OCI-LY3 (cell line): ENCODE measurements at regions not wholly inside any gene's neighbourhood (a gene's known extent, or its start where the extent isn't known, plus 50 kb on each side); places are given as distances from the start of the nearest gene placed in this dataset.

Source experiments
- H2AFZ ChIP-seq: fragments of 200-600, 300-600 bp; shearing (Covaris generic); 2 replicates; pipeline ENCODE4 v1.6.0; 2014; ENCODE audit warnings: antibody characterized with exemption, low read depth, low read length
- H3K27ac ChIP-seq: fragments of 200-600, 300-600 bp; sonication (generic); 2 replicates; pipeline ENCODE4 v1.5.1; 2014; ENCODE audit warnings: mild to moderate bottlenecking, low read length, moderate library complexity, mixed read lengths
- H3K27me3 ChIP-seq: fragments of 200-600, 300-600 bp; sonication (generic); 2 replicates; pipeline ENCODE4 v1.6.1; 2014; ENCODE audit warnings: low read depth, low read length, mixed read lengths
- H3K36me3 ChIP-seq: fragments of 200-600, 300-600 bp; sonication (generic); replicated peaks from 2 replicates; pipeline ENCODE3; 2014; ENCODE audit warnings: low read depth, low read length, mixed read lengths
- H3K4me1 ChIP-seq: fragments of 300-600, 200-600 bp; sonication (generic); 2 replicates; pipeline ENCODE4 v1.6.1; 2014; ENCODE audit warnings: low read length, mixed read lengths
- H3K4me2 ChIP-seq: fragments of 200-600, 300-600 bp; sonication (generic); 2 replicates; pipeline ENCODE4 v1.6.1; 2014; ENCODE audit warnings: low read length, mixed read lengths
- H3K4me3 ChIP-seq: fragments of 300-600, 200-600 bp; sonication (generic); 2 replicates; pipeline ENCODE4 v1.5.1; 2014; ENCODE audit warnings: antibody characterized with exemption, mild to moderate bottlenecking, low read length, moderate library complexity
- H3K79me2 ChIP-seq: fragments of 300-600, 200-600 bp; shearing (Covaris generic); 2 replicates; pipeline ENCODE4 v1.6.1; 2014; ENCODE audit warnings: mild to moderate bottlenecking, low read length, mixed read lengths
- H3K9ac ChIP-seq: fragments of 300-600, 200-600 bp; shearing (Covaris generic); 2 replicates; pipeline ENCODE4 v1.6.0; 2014; ENCODE audit warnings: mild to moderate bottlenecking, low read length, moderate library complexity
- H3K9me3 ChIP-seq: fragments of 200-600, 300-600 bp; shearing (Covaris generic); 2 replicates; pipeline ENCODE4 v1.6.1; 2014; ENCODE audit warnings: low read length, mixed read lengths; ENCODE audit not compliant: insufficient read depth
- H4K20me1 ChIP-seq: fragments of 200-600, 300-600 bp; sonication (generic); 2 replicates; pipeline ENCODE4 v1.6.1; 2016; ENCODE audit warnings: low read length, mixed read lengths; ENCODE audit not compliant: insufficient read depth
- EZH2phosphoT487 ChIP-seq: fragments of 200-600 bp; shearing (Covaris generic); IDR thresholded peaks from 2 replicates; pipeline ENCODE4 v1.6.1; 2018; ENCODE audit warnings: antibody characterized with exemption, mixed run types, low read depth
- TF ChIP-seq, protein P1 (sequence below): fragments of 200-600, 300-600 bp; sonication (generic); IDR thresholded peaks from 2 replicates; pipeline ENCODE4 v1.5.1; 2014; ENCODE audit warnings: antibody characterized with exemption, low read length, low read depth

GRCh38 chr6:114783083-114783482 lies 440.3 kb upstream of the HS3ST5 start:
- H4K20me1 ChIP-seq, result peaks cover 27% of the 10 kb centered on the region
- H3K9ac ChIP-seq, result no peak overlapping the region
- peaks cover 19% of the 10 kb centered on the region for H3K36me3 ChIP-seq
- TF ChIP-seq, protein P1, sequence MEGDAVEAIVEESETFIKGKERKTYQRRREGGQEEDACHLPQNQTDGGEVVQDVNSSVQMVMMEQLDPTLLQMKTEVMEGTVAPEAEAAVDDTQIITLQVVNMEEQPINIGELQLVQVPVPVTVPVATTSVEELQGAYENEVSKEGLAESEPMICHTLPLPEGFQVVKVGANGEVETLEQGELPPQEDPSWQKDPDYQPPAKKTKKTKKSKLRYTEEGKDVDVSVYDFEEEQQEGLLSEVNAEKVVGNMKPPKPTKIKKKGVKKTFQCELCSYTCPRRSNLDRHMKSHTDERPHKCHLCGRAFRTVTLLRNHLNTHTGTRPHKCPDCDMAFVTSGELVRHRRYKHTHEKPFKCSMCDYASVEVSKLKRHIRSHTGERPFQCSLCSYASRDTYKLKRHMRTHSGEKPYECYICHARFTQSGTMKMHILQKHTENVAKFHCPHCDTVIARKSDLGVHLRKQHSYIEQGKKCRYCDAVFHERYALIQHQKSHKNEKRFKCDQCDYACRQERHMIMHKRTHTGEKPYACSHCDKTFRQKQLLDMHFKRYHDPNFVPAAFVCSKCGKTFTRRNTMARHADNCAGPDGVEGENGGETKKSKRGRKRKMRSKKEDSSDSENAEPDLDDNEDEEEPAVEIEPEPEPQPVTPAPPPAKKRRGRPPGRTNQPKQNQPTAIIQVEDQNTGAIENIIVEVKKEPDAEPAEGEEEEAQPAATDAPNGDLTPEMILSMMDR, result no peak
- TF ChIP-seq EZH2phosphoT487, result no peak
- H3K4me1 ChIP-seq, result peaks cover 20% of the 10 kb centered on the region
- H3K4me3 ChIP-seq, result no peak overlapping the region
- no peak overlapping the region for H3K4me2 ChIP-seq
- peaks cover 33% of the 10 kb centered on the region for H3K79me2 ChIP-seq
- no peaks in the 10 kb centered on the region for H3K27me3 ChIP-seq
- H3K27ac ChIP-seq, result no peak overlapping the region
- no peak overlapping the region for H2AFZ ChIP-seq
- no peaks in the 10 kb centered on the region for H3K9me3 ChIP-seq

DNA sequence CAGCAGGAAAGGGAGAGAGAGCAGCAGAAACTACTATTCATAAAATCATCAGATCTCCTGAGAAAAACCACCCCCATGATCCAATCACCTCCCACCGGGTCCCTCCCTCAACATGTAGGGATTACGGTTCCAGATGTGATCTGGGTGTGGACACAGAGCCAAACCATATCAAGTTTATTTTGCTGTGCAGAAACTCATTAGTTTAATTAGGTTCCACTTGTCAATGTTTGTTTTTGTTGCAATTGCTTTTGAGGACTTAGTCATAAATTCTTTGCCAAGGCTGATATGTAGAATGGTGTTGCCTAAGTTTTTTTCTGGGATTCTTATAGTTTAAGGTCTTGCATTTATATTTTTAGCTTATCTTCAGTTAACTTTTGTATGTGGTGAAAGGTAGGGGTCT lies 422.0 kb upstream of the HS3ST5 start:
- Histone ChIP-seq H3K27ac (no peak overlapping the region), H2AFZ (no peak overlapping the region), H3K36me3 (peaks cover 14% of the 10 kb centered on the region), H3K4me2 (no peak overlapping the region), H3K9ac (no peak overlapping the region), H3K4me1 (peaks cover 10% of the 10 kb centered on the region), H3K9me3 (no peaks in the 10 kb centered on the region), H3K79me2 (peaks cover 61% of the 10 kb centered on the region), H4K20me1 (peaks cover 42% of the 10 kb centered on the region), H3K27me3 (no peaks in the 10 kb centered on the region), H3K4me3 (no peak overlapping the region)
- TF ChIP-seq EZH2phosphoT487, result no peak
- TF ChIP-seq, protein P1, result no peak

- H3K27me3 ChIP-seq, result no peaks in the 10 kb centered on the region
- no peak for TF ChIP-seq EZH2phosphoT487
- TF ChIP-seq, protein P1, result no peak
- no peak overlapping the region for H3K9ac ChIP-seq
- peaks cover 8% of the 10 kb centered on the region for H3K36me3 ChIP-seq
- no peak overlapping the region for H3K4me2 ChIP-seq
- H3K27ac ChIP-seq, result no peak overlapping the region
- peaks cover 29% of the 10 kb centered on the region for H4K20me1 ChIP-seq
- H3K79me2 ChIP-seq, result peaks cover 38% of the 10 kb centered on the region
- H3K9me3 ChIP-seq, result no peaks in the 10 kb centered on the region
- no peak overlapping the region for H2AFZ ChIP-seq
- H3K4me3 ChIP-seq, result no peak overlapping the region
- H3K4me1 ChIP-seq, result no peaks in the 10 kb centered on the region
Observed at GRCh38 chr6:114762145-114762544, 419.3 kb upstream of the HS3ST5 start.

GRCh38 chr6:114747995-114748625 lies 405.3 kb upstream of the HS3ST5 start:
- Histone ChIP-seq H2AFZ (no peak overlapping the region), H3K27ac (no peak overlapping the region), H3K36me3 (peaks cover 25% of the 10 kb centered on the region), H3K9me3 (no peaks in the 10 kb centered on the region), H3K4me2 (no peak overlapping the region), H3K79me2 (peaks cover 19% of the 10 kb centered on the region; the same call in 1 of the 2 replicates), H4K20me1 (no peaks in the 10 kb centered on the region; the same call in 1 of the 2 replicates), H3K9ac (no peak overlapping the region), H3K4me3 (no peak overlapping the region), H3K4me1 (peaks cover 16% of the 10 kb centered on the region), H3K27me3 (no peaks in the 10 kb centered on the region)
- TF ChIP-seq, protein P1, result peak; percentile 78
- no peak for TF ChIP-seq EZH2phosphoT487
